GM21786 (cell line): ENCODE measurements at regions not wholly inside any gene's neighbourhood (a gene's known extent, or its start where the extent isn't known, plus 50 kb on each side); places are given as distances from the start of the nearest gene placed in this dataset.

Source experiments
- ATAC-seq: cut with Tn5 transposase; IDR thresholded peaks from one replicate; pipeline ENCODE4 v1.9.1; 2021; ENCODE audit not compliant: unreplicated experiment

GRCh38 chr2:223545830-223546229 is 56.3 kb downstream of the SCG2 start:
- ATAC-seq = no peak
